DND-41 (cell line): ENCODE measurements at regions not wholly inside any gene's neighbourhood (a gene's known extent, or its start where the extent isn't known, plus 50 kb on each side); places are given as distances from the start of the nearest gene placed in this dataset.

Experiments used
- CTCF ChIP-seq: IDR thresholded peaks from 2 replicates; pipeline ENCODE4 v1.5.1; 2012; ENCODE audit warnings: borderline replicate concordance, low read length, moderate library complexity, mild to moderate bottlenecking; ENCODE audit not compliant: poor library complexity, severe bottlenecking; ENCODE audit errors: extremely low read depth
- EZH2 ChIP-seq: IDR thresholded peaks from 3 replicates; pipeline ENCODE4 v1.6.1; 2012; ENCODE audit warnings: borderline replicate concordance, low read depth, mild to moderate bottlenecking, moderate library complexity, low read length, inconsistent platforms; ENCODE audit not compliant: severe bottlenecking

DNA sequence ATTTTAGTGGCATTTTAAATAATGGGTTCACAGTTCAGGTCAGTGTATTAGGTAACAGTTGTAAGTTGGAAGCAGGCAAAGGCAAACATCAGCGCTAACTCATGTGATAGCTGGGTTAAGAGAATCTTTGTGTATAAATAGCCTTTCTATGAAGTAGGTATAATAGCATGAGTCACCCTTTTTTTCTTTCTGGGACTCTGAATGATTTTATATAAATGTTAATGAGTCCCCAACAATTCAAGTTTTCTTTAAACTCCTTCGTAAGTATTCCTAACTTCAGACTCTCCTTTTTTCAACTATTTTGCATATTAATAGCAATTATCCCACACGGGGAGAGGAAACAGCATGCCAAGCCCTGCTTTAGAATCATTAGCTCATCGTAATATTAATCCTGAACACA, 384.3 kb downstream of the PIK3C3 start:
- TF ChIP-seq CTCF = no peak
- no peak for TF ChIP-seq EZH2
